ENCODE measurements at regions not wholly inside any gene's neighbourhood (a gene's known extent, or its start where the extent isn't known, plus 50 kb on each side); places are given as distances from the start of the nearest gene placed in this dataset.
"Not testable (repeated sequence)": the region's sequence is repeated elsewhere in the genome, so short reads cannot be mapped to it uniquely, and the experiment has no call there.

DNA sequence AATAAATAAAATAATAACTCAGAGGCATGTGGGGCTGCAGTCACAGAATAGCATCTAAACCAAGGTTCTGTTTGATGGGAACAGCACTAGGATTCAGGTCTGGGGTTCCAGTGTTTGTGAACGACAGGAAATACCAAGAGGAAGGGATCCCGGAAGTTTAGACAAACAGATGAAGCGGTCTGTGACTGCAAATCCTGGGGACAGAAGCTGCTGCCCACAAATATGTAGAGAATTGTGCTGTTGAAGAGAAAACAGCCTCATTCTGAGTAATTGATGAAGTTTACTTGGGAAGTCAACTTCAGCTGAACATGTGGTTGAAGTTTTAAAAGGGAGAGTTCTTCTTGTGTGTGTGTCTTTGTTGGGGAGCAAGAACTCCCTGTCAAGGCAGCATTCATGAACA, 98.4 kb upstream of the TBX5 start:
- DNase-seq (ENCODE audit: low read depth in 4 of 4, low spot score in 3 of 4) = no peak

DNA sequence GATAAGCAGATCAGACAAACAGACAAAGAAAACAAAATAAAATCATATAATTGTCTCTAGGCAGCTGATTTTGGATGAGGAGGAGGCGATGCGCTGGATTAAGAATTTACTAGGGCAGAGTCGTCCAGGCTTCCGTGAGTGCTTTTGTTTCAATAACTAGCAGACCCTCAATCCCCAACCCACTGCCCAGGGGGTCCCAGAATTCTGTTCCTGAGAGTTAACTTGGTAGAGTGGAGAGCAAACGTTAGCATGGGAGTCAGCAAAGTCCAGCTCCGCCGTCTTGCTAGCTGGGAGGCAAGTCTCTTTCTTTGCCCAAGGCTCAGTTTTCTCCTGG, 95.5 kb upstream of the TBX5 start:
- DNase-seq (ENCODE audit: low read depth in 4 of 4, low spot score in 3 of 4) = no peak

DNA sequence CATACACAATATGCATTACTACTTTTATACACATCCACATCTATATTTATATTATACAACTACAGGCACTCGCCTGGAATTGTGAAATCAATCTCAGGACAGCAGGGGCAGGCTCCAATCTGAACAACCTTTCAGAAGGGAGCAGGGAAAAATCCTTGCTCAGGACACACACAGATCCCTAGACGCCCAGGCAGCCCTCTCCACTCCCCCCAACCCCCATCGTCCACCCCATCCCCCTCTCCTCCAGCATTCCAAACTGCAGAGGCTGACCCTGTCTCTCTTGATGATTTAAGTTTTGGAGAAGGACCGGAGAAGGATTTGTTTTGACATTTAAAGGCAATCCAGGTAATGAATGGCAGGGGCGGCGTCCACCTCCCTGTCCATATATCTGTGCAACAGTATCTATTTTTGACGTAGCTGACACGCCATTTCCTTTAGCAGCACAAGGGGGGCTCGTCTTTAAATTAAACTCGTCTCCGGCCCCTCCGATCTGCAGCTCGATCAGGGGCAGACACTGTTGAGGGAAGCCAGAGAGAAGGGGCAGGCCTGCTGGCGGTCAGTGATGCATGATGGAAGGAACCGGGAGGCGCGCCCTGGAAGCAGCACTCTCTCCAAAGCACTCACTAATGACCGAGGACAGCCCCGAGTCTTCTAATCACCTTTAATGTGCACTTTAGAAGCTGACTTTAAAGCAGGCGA, 95.0 kb upstream of the TBX5 start:
- DNase-seq (ENCODE audit: low read depth in 4 of 4, low spot score in 3 of 4) = no peak

DNA sequence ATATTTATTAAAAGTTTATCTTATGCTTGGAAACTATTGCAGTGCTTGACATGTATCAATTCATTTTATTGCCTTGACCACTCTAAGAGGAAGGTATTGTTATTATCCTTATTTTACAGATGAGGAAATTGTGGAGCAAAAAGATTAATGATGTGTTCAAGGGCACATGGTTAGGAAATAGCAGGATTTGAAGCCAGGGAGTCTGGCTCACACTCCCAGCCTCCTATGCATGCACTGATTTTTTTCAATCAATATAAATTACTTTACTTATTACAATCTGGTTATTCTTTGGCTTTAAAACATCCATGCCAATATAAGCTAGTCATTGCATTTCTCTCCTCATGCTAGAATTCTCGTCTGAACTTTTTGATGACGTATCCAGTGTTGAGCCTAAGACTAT, 94.2 kb upstream of the TBX5 start:
- DNase-seq (ENCODE audit: low read depth in 4 of 4, low spot score in 3 of 4) = no peak

DNA sequence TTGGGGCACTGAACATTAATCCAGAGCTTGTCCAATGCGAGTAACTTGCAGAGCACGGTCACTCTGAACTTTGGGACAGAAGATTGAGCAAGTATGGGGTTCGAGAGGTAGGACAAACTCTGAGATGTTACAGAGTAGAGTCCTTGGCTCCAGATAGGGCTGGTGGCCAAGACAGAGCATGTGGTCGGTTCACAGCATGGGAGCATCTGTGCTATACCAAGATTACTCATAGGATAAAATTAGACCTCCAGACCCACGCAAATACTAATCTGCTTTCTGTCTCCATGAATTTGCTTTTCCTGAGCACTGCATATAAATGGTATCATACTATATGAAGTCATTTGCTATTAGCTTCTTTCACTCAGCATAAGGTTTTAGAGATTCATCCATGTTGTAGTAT, 93.4 kb upstream of the TBX5 start:
- DNase-seq (ENCODE audit: low read depth in 4 of 4, low spot score in 3 of 4) = no peak

DNA sequence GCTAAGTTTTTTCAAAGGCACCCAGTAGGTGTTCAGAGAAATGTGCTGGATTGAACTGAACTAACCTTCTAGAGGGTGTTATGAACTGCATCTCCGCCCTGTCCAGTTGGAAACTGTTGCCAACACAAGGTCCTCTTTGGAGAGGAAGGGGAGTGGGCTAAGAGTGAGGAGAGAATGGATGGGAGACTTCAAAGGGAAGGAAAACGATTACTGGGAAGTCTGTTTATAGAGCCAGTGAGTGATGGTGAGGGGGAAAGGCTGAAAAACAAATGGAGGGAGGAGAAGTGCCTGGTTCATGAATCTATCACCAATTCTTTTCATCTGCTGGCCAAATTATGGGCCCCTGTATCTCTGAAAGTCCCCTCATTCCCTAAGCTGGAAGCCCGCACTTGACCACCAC, 86.0 kb upstream of the TBX5 start:
- DNase-seq (ENCODE audit: low read depth in 4 of 4, low spot score in 3 of 4) = no peak

DNA sequence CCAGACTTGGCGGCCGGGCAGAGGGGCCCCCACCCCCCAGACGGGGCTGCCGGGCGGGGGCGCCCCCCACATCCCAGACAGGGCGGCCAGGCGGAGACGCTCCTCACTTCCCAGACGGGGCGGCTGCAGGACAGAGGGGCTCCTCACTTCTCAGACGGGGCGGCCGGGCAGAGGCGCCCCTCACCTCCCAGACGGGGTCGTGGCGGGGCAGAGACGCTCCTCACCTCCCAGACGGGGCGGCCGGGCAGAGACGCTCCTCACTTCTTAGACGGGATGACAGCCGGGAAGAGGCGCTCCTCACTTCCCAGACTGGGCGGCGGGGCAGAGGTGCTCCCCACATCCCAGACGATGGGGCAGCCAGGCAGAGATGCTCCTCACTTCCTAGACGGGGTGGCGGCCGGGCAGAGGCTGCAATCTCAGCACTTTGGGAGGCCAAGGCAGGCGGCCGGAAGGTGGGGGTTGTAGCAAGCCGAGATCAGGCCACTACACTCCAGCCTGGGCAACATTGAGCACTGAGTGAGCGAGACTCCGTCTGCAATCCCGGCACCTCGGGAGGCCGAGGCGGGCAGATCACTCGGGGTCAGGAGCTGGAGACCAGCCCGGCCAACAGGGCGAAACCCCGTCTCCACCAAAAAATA, 79.0 kb upstream of the TBX5 start:
- DNase-seq (ENCODE audit: low read depth in 4 of 4, low spot score in 3 of 4) = not testable (repeated sequence)

DNA sequence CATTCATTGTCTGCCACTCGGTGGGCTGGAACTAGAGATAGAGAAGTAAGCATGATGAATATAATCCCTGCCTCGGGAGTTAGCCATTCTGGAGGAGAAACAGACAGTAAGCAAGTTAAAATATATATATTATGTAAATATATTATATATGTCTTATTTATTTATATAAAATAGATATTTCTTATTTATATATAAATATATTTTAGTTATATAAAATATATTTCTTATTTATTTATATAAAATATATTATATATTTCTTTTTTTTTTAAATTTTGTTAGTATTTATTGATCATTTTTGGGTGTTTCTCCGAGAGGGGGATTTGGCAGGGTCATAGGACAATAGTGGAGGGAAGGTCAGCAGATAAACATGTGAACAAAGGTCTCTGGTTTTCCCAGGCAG, 78.1 kb upstream of the TBX5 start:
- no peak for DNase-seq (ENCODE audit: low read depth in 4 of 4, low spot score in 3 of 4)

DNA sequence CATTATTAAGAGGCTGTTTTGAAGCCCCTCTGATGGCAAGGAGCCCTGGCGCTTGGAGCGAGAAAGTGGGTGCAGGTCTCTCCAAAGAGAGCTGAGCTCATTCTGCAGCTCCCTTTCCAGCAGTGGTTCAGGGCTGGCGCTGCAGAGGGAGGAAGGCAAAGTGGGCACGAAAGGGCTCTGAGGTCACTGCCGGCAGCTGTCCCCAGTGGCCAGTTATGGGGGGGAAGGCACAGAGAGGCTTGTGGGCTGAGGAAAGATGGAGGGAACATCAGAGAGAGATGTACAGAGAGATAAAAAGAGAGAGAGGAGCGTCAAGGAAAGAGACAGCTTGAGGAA, 75.2 kb upstream of the TBX5 start:
- no peak for DNase-seq (ENCODE audit: low read depth in 4 of 4, low spot score in 3 of 4)

DNA sequence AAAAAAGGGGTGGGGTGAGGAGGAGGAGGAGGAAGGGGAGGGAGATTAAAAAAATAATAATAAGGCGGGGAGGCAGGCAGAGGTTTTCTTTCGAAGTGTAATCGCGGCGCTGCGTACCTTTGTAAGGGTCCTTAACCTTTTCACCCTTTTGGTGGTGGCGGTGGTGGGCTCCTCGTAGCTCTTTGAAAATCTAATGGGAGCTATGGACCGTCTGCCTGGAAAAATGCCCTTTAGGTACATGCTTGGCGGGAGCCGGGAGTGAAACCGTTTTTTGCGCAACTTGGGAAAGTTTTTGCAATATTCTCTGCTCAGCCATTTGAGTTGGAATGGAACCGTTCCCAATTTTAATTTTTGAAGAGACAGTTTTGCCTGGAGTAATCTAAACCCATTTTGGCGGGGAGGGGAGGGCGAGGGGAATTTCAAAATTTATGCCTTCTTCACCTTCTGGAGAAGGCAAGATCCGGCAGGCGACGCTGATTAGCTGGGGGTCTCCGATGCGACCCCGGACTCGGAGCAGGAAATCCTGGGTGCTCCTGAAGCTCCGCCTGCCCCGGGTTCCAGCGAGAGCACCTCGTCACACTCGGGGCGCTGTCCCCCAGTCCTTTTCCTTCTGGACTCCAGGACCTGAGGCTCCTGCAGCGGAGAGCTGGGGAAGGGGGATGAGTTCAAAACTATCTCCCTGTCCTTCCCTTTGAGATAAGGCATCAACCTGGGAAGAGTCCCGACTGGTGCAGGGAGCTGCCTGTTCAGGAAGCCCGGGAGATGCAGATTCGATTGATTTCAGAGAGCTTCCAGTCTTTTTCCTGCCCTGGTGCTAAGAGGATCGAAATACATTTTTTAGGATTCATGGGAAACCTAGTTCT, 74.6 kb upstream of the TBX5 start:
- DNase-seq (ENCODE audit: low read depth in 4 of 4, low spot score in 3 of 4) = no peak

DNA sequence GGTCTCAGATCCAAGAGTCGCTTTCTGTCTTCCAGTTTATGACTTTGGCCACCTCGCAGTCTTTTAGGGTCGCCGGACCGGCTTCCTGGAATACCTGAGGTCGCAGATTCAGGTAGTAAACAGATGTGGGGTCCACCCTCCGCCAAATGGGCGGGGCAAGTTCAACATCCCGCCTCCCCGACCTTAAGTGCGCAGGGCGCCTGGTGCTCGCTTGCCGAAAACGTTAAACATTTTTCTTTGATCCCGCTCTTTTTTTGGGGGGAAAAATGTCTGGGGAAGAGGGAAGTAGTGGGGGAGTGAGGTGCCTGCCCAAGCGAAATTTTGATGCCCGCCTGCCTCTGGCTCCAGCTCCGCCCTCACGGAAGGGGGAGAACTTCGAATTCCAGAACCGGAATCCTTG, 73.9 kb upstream of the TBX5 start:
- no peak for DNase-seq (ENCODE audit: low read depth in 4 of 4, low spot score in 3 of 4)

DNA sequence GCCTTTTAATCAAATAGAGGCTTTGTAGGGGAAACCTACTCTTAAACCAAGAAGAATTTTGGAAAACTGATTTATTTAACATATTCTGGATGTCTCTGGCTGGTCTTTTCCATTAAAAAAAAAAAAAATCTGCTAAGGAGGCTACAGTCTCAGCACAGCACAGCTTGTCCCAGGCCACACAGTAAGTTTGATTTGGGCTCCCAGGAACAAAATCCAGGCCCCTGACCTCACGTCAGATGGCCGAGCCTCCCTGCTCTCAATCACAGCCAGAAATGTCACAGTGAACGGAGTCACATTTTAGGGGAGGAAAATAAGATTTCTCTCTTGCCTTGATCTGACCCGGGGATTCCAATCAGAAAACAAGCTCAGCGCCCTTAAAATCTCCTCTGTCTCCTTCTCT, 72.9 kb upstream of the TBX5 start:
- no peak for DNase-seq (ENCODE audit: low read depth in 4 of 4, low spot score in 3 of 4)

DNA sequence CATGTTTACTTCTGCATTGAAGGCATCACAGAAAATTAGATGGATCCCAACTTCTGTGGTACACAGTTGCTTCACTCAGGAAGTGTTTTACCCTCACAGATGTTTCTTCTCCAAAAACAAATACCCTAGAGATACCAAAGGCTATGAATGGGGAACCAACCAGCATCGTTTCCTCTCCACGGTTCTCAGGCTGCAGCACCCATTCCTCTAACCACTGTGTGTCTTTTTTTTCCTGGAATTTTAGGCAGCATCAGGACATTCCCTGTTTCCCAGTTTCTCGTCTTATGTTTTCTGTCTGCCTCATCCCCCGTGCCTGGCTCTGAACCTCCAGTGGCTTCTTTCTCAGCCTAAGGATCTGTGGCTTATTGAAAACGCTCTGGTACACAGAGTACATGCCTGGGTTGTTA, 72.0 kb upstream of the TBX5 start:
- no peak for DNase-seq (ENCODE audit: low read depth in 4 of 4, low spot score in 3 of 4)

DNA sequence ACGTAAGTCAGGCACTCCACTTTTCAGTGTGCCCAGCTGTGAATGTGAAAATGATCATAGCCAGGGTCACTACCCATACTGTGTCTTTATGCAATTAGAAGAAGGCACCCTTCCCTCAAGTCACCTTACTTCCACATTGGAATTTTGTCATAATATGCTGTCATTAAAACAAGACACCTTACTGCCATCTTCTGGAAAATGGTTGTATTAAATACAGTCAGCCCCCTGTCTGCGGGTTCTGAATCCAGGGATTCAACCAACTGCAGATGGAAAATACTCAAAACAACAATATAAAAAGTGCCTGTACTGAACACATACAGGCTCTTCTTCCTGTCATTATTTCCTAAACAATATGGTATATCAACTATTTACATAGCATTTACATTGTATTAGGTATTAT, 70.2 kb upstream of the TBX5 start:
- DNase-seq (ENCODE audit: low read depth in 4 of 4, low spot score in 3 of 4) = no peak

DNA sequence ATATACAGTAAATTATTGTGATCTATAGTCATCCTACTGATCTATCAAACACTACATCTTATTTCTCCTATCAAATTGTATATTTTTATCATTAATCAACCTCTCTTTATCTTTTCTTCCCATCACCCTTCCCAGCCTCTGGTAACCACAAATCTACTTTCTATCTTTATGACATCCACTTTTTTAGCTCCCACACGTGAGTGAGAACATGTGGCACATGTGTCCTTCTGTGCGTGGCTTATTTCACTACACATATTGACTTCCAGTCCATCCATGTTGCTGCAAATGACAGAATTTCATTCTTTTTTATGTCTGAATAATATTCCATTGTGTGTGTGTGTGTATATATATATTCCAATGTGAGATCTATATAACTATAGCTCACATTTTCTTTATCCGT, 67.8 kb upstream of the TBX5 start:
- DNase-seq (ENCODE audit: low read depth in 4 of 4, low spot score in 3 of 4) = no peak

DNA sequence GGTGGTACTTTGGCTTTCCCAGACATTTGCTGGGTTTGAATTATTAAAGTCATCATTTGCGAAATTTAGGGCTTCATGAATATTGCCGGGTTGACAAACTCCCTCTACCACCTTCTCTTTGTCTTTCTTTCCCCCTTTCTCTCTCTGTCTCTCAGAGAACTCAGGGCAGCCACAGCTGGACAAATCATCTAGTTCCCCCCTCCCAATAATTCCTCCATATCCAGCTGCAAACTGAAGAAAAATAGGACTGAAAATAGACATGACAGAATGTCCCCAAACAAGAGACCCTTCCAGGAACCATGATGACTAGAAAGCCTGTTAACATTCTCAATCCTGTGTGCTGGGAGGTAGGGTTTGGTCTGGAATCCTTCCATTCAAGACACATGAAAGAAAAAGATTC, 67.1 kb upstream of the TBX5 start:
- no peak for DNase-seq (ENCODE audit: low read depth in 4 of 4, low spot score in 3 of 4)

DNA sequence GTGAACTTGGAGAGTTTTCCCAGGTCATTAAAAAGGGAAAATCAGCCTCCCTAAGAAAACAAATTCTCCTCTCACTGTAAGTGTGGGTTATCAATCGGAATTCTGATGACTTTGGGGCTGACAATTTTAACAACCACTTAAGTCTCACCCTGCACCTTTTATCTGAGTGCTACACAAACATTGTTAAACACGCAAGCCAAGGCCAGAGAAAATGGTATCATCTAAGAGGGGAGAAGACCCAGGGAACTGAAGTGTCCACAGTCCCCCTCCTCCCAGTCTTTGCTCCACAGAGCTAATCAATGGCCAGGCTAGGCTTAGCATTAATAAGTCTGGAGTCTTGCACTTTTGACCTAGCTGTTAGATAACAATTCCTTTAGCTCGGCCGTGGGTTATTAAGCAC, 51.7 kb upstream of the TBX5 start:
- DNase-seq (ENCODE audit: low read depth in 4 of 4, low spot score in 3 of 4) = no peak

Data from left renal pelvis (tissue), 4 donors.